HG02759 (cell line): ENCODE measurements at regions not wholly inside any gene's neighbourhood (a gene's known extent, or its start where the extent isn't known, plus 50 kb on each side); places are given as distances from the start of the nearest gene placed in this dataset.

Experiments used
- ATAC-seq: cut with Tn5 transposase; IDR thresholded peaks from one replicate; pipeline ENCODE4 v1.9.1; 2021; ENCODE audit warnings: mild to moderate bottlenecking, moderate library complexity; ENCODE audit not compliant: unreplicated experiment

DNA sequence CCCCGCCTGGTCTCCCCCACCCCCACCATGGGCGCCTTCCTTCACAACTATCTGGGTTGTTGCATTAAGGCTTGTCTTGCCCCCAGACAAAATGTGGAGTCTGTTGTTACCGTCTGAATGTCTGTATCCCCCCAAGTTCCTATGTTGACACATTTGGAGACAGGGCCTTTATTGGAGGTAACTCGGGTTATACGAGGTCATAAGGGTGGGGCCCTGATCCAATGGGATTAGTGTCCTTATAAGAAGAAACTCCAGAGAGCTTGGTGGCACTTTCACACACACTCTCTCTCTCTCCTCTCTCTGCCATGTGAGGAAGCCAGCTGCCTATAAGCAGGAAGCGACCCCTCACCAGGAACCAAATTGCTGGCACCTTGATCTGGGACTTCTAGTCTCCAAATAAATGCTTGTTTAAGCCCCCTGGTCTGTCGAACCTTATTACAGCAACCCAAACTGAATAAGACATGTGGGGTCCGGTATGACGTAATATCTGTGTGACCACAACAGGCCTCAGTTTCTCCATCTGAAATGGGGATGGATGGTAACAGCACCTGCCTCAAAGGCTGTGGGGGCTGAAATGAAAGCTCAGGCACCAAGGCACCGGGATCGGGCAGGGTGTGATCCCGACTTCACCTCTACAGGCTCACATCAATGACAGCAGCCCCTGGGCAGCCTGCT, 222.3 kb downstream of the CTTN start:
- ATAC-seq, result no peak

DNA sequence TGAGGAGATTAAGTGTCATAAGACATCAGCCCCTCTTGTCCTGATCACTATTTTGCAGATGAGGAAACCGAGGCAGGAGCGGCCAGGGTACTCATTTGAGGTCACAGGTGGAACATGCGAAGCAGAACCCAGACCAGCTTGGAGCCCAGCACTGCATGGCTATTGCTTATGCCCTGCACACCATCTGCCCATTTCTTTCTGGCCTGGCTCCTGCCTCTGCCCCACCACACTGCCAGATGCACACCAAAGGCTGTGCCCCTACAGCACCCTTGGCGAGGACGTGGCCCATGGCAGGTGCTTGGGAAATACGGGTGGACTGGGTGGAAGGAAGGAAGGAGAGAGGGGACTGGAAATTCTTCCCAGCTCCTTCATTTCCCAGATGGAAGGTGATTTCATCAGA, 222.9 kb downstream of the CTTN start:
- ATAC-seq, result no peak

DNA sequence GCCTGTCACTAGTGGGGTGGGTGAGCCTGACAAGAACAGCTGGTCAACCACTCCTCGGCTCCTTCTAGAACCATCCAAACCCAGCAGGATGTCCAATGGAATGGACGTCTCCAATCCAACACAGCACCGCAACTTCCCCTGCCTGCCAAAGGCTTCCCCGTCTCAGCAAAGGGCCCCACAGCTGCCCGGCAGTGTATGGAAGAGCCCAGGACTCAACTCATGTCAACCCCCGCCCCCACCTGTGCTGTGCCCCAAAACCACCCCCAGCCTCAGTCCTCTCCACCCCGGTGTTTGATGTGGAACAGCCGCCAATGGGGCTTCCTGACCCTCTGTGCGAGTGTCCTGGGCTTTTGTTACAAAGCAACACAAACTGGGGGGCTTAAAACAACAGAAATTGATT, 223.8 kb downstream of the CTTN start:
- no peak for ATAC-seq

DNA sequence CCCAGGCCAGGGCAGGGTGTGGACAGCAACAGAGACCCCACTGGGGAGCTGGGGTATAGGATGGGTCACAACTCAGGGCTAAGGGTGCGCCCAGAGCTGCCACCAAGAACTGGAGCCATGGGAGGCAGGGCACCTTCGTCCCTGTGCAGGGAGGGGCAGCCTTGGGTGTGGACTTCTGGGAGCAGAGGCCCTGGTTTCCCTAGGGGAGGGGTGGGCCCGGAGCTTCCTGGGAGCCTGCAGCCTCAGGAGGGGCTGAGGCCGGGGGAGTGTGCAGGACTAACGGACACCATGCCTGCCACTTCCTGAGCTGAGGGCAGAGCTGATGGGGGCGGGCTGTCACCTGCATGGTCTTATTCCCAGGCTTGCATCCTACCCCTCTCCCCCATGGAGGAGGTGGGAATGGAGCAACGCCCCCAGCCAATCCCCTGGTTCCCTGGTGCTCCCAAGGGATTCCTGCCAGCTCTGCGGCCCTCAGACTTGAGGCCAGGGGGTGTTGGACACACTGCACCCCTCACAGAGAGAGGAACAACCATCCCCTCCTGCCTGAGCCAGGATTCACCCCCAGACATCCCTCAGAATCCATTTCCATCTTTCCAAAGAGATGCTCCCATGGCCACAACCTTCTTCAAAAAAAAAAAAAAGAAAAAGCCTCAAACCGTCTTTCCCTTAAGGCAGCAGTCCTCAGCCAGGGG, 225.7 kb downstream of the CTTN start:
- ATAC-seq, result no peak

DNA sequence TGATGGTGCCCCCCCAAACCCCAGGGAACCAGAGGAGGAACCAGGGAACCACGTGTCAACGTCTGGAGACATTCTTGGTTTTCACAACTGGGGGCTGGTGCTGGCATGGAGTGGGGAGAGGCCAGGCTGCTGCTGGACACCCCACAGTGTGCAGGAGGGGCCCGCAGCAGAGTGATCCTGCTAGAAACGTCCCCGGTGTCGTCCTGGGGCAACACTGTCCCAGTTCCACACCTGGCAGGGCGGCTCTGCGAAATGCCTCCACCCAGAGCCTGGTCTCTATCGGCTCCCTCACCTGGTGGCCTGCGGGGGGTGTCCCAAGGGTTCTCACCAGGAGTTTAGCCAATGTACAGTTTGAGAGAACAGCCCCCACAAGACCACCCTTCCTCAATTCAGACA, 226.3 kb downstream of the CTTN start:
- ATAC-seq, result no peak

DNA sequence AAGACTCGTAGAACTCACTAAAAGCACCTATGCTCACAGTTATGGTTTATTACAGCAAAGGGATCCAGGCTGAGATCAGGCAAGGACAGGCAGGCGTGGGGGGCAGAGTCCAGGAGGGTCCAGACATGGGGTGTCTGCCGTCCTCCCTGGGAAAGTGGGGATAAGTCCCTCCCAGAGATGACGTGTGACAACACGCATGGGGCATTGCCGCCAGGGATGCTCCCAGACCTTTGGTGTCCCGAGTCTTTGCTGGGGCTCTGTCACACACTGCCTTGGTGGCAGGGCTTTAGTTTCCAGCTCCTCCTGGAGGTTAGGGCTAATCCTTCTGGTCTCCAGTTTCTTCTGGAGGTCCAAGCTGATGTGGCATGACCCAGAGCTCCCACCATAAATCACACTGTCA, 226.7 kb downstream of the CTTN start:
- no peak for ATAC-seq

DNA sequence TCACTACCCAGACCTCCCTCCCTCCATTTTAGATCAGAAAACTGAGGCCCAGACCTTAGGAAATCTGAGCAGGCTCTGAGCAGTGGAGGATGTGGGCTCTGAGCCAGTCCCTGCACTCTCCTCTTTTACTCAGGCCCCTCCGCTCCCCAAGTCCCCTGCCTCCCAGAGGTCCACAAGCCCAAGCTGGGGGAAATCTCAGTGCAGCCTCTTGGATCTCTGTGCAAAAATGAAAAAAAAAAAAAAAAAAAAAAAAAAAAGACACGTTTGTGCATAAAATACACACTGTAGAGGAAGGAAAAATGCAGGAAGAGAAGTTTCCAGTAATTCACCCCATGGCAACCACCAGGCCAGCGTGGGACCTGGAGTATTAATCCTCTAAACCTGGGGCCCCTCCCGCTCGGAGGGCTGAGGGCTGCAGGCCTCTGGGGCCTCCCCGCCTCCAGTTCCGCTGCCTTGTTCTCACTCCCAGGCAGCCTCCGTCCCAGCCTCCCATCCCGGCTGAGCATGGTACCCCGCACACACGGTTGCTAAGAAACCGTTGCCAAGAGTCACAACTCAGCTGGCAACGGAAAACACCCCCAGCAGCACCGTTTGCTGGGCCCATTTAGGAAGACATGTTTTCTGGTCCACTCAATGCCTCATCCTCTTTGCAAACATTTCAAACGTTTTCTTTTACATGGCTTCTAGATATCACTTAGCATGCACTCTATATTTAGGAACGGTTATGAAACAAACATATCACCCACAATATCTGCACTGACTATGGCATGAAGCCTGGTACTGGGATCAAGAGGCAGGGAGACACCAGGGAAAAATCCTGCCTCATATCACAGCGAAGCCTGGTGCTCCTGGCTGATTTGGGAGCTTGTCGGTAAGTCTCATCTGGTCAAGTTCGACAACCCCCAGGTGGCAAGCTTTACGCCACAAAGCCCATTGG, 227.5 kb downstream of the CTTN start:
- no peak for ATAC-seq

DNA sequence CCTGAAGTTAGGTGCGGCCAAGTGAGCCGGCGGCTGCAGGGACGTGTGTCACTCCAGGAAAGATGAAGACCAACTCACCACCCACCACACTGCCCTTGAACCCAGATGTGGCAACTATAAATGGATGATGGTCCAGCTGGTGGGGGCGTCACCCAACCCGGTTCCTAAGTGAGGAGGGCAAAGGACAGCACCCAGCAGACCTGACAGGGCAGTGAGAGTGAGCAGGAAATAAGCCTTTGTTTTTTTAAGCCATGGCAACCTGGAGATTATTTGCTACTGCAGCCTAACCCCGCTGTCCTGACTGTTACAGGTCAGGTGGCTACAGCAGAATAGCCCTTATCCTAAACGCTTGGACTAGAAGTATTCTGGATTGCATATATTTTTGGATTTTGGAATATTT, 228.9 kb downstream of the CTTN start:
- ATAC-seq, result no peak

DNA sequence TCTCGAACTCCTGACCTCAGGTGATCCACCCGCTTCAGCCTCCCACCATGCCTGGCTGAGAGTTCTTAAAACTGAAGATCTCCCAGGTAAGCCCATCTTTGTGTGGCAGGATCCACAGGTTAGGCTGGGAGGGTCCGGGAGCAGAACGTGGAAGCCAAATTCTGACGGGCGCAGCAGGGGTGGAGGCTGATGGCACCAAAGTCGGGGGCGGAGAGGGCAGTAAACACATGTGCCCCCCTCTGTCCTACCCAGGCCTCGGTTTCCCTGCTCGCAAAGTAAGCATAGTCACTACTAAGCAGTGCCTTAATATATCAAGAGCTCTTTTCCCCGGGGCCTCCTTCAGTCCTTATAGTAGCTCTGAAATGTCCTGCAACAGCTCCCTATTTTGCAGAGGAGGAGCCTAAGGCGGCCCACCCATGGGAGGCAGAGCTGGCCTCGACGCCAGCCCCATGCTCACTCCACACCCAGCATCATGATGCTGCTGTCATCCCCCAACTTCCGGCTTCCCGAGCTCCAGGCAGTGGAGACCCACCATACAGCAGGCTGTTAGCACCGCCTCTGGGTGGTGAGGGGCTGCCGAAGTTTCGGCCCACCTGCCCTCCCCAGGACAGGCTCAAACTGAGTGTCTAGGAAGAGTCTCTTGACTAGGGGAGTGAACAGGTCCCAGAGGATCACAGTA, 230.0 kb downstream of the CTTN start:
- no peak for ATAC-seq

DNA sequence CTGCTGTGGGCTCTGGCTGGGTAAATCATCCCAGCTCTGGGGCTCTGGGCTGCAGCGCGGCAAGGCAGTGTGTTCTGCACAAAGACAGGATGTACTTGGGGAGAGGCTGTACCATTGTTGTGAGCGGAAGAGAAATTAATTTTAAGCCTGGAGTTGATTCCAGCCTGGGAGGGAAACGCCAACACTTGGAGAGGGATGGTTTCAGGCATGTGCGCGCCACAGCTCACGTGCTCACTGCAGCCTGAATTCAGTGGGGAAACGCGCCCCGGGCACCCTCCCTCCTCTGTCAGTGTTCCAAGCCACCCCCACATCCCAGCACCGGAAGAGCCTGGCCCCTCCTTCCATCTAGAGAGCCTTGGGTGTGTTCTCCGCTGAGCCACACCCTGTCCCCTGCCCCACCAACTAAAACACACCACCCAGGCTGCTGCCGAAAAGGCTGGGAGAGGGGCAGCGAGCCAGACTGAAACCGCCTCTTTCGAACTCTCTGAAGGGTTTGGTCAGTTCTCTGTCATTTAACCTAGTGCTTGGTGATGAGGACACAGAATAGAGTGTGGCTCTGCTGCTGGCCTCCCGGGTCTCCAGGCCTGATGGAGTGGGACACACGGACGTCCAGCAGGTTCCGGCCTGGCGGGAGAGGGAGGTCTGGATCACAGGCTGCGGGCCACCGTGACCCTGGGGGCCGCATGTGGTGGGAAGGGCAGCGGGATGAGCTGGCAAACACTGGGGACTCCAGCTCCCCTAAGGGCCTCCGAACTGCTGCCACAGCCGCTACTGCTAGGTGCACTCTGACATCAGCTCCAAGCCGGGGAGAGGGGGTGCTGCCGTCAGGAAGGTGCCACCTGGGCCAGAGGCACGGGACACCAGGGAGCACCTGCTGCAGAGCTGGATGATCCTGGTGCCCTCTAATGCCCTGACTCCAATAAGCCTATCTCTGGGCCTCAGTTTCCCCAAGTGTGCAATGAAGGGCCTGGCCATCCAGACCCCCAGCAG, 230.8 kb downstream of the CTTN start:
- no peak for ATAC-seq

DNA sequence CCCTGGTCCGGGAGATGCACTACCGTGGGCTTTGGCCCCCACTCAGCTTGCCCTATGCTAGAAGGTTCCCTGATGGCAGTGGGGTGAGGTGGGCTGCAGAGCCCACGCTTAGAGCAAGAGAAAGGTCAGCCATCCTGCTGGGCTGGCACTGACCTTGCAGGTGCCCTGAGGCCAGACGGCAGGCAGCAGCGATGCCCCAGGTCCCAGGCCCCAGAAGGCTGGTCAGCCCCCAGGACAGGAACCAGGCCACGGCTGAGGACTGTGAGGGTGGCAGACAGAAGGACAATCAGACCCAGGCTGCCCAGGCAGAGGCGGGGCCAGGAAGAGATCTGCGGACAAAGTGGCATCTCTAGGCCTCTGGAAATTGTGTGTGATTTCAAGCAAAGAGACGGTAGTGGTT, 231.7 kb downstream of the CTTN start:
- no peak for ATAC-seq

DNA sequence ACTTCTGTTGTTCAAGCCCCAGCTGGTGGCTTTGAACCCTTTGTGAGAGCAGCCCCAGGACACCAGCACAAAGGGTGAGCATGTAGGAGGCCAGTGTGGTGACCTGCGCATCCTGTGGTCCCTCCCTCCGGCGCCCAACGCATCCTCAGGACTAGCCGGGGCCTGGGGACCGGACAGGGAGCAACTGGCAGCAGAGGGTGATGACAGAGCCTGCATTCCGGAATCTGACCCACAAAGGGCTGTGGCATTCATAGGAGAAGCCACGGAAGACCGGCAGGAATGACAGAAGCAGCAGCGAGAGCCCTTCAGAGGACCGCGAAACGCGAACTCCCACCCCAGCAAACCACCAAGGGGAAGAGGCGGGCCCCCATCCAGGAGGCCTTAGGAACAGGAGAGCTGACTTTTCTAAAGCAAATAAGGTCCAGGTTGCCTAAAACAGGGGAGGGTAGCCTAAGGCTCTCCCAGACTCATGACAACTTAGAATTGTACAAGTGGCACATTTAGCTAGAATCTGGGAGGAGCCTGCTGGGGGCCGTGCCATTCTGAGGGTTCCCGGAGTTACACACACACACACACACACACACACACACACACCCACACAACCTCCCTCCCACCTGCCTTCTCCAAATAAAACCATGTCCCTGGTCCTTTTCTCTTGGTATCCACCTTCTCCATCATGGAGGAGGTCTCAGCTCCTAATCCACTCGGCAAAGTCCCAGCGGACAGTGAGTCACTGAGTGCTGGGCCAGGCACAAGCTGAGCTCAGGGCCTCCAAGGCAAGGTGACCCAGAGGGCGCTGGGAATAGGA, 232.7 kb downstream of the CTTN start:
- no peak for ATAC-seq

DNA sequence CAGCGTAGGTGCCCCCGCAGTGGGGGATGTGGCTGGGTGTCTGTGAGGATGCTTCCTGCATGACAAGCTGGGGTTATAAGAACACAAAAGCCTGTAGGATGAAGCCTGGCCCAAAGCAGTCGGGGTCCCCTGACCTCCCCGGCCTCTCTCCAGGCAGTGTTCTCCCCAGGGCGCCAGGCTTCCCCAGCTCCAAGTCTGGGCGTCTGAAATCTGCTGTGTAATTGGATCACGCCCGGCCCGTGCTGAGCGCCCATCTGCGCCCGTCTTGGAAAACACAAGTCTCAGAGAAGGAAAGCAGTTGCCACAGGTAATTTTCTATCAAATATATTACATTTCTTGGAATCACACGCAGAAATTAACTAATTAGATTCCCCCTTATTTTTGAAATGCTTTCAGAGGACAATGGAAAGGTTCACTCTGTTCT, 233.3 kb downstream of the CTTN start:
- ATAC-seq, result no peak

DNA sequence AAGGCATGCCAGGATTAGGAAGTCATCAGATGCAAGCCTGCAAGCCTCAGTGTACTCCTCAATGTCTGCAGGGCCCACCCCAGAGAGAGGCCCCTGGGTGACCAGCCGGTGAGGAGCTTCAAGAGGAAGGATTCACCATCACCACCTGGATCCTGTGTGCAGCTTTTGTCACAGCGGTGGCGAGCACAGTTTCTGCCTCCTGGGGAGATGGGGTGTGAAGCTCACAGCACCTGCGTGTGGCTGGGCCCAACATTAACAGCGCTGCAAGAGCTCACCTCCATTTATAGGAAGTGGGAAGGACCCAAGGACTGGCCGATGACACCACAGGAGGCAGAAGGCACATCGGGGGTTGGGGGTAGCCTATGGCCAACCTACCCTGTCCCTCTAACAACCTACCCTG, 235.3 kb downstream of the CTTN start:
- ATAC-seq, result no peak

DNA sequence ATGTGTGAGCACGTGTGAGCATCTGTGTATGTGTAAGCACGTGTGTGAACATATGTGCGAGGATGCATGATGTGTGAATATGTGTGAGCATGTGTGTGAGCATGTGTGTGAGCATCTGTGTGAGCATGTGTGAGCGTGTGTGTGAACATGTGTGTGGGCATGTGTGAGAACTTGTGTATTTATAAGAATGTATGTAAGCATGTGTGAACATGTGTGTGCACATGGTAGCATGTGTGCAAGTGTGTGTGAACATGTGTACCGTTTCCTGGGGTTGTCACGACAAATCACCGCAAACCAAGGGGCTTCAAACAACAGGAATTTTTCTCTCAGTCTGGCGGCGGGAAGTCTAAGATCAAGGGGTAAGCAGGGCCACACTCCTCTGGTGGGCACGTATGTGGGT, 238.3 kb downstream of the CTTN start:
- no peak for ATAC-seq

DNA sequence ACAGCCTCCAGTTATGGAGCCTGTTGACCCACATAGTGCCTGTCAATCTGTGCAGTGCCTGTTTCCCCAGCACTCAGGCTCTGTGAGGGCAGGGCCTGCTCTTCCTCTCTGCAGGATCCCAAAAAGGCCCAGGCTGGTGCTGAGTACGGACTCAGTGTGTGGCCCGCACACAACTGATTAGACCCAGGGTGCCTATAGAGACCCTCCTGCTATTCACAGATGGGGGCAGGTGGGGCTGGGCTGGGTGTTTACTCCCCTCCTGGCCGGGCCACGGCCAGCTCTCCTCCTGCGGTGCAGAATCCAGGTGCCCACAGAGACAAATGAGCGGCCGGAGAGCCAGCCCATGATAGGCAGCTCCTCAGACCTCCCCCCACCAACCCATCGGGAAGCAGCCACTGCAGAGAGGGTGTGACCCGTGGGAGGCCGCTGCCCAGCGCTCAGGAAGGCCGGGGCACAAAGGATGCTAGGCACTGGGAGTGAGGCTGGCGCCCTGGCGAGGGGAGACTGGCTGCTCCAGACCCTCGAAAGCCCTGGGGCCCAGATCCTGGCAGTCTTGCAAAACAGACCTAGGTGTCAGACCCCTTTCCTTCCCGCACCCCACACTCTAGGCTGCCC, 239.0 kb downstream of the CTTN start:
- no peak for ATAC-seq

DNA sequence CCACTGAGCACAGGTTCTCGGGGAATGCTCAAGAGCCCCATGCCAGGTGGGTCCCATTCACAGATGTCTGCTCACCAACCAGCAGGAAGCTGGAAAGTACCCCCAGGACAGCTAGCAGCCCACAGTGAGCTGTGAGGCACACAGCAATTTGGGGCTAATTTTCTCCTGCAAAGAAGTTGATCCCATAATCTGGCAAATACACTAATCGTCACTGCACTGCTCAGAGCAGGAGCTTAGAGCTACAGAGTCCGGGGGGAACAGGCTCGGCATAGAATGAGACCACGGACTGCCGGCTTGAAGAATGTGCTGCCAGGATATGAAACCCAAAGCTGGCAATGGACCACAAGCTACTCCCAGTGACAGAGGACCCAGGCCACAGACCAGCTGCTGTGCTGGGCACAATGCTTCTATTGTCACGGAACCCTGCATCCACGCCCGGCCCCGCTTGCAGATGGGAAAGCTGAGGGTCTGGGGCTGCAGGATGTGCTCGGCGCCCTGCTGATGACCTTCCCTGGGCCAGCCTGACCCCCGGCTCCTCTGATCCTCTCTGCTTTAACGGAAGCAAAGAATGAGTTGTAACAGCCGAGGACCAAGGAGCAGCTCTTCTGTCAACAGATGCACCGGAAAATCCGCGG, 239.7 kb downstream of the CTTN start:
- no peak for ATAC-seq

DNA sequence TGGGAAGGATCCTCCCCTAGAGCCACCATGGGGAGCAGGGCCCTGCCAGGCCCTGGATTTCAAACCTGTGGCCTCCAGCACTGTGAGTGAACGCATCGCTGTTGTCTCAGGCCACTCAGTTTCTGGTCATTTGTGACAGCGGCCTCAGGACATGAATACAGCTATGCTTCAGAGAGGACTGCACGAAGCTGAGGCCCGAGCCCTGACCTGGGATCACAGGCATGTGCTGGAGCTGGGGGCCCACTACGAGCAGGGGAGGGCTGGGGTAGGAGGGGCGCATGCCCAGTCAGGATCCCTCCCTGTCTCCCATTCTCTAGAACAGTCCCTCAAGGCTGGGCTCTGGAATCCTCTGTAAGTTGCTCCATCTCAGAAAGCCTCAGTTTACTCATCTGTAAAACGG, 242.1 kb downstream of the CTTN start:
- ATAC-seq, result no peak
